Hepatocyte (in vitro differentiated cells): ENCODE measurements at regions not wholly inside any gene's neighbourhood (a gene's known extent, or its start where the extent isn't known, plus 50 kb on each side); places are given as distances from the start of the nearest gene placed in this dataset.

Source experiments
- DNase-seq: peaks from one replicate; pipeline ENCODE4 v3.0.0-alpha.2; 2016; ENCODE audit warnings: low spot score
- H2AFZ ChIP-seq: fragments of 200-600 bp; sonication (generic); 2 replicates; pipeline ENCODE4 v1.6.0; 2016; ENCODE audit warnings: antibody characterized with exemption, mild to moderate bottlenecking
- H3K27ac ChIP-seq: fragments of 200-600 bp; sonication (generic); 2 replicates; pipeline ENCODE4 v1.5.1; 2016; ENCODE audit warnings: mild to moderate bottlenecking
- H3K27me3 ChIP-seq: fragments of 200-600 bp; sonication (generic); 2 replicates; pipeline ENCODE4 v1.6.1; 2016
- H3K36me3 ChIP-seq: fragments of 200-600 bp; sonication (generic); replicated peaks from 2 replicates; pipeline ENCODE4 v1.5.1; 2016; ENCODE audit warnings: low read depth; ENCODE audit not compliant: insufficient read depth
- H3K4me1 ChIP-seq: fragments of 200-600 bp; sonication (generic); 2 replicates; pipeline ENCODE4 v1.5.1; 2016; ENCODE audit warnings: mild to moderate bottlenecking, moderate library complexity; ENCODE audit not compliant: insufficient read depth
- H3K4me2 ChIP-seq: fragments of 200-600 bp; sonication (generic); 2 replicates; pipeline ENCODE4 v1.6.0; 2016
- H3K4me3 ChIP-seq: fragments of 200-600 bp; sonication (generic); 2 replicates; pipeline ENCODE4 v1.5.1; 2016; ENCODE audit warnings: mild to moderate bottlenecking
- H3K79me2 ChIP-seq: fragments of 200-600 bp; sonication (generic); 2 replicates; pipeline ENCODE4 v1.6.0; 2017; ENCODE audit warnings: mild to moderate bottlenecking
- H3K9me2 ChIP-seq: fragments of 200-600 bp; sonication (generic); replicated peaks from 2 replicates; pipeline ENCODE4 v1.6.0; 2017; ENCODE audit warnings: mild to moderate bottlenecking; ENCODE audit not compliant: insufficient read depth
- H3K9me3 ChIP-seq: fragments of 200-600 bp; sonication (generic); 2 replicates; pipeline ENCODE4 v1.5.1; 2016; ENCODE audit warnings: low read depth, mild to moderate bottlenecking
- H4K20me1 ChIP-seq: fragments of 200-600 bp; sonication (generic); 2 replicates; pipeline ENCODE4 v1.6.0; 2016; ENCODE audit warnings: mild to moderate bottlenecking; ENCODE audit not compliant: insufficient read depth, poor library complexity, severe bottlenecking
- EZH2 ChIP-seq: fragments of 200-600 bp; sonication (generic); IDR thresholded peaks from 2 replicates; pipeline ENCODE4 v1.6.1; 2016; ENCODE audit warnings: antibody characterized with exemption, mild to moderate bottlenecking, borderline replicate concordance
- EZH2phosphoT487 ChIP-seq: fragments of 200-600 bp; sonication (generic); IDR thresholded peaks from one replicate; pipeline ENCODE4 v1.6.1; 2018; ENCODE audit warnings: antibody characterized with exemption, mild to moderate bottlenecking, low read depth, moderate library complexity; ENCODE audit not compliant: unreplicated experiment, severe bottlenecking
- WGBS: methylation state at CpG from one replicate; pipeline ENCODE4 v1.1.6; 2016; ENCODE audit warnings: low lambda C conversion rate; ENCODE audit errors: missing lambda C conversion rate; 5-methylcytosine and 5-hydroxymethylcytosine counted together
- TF ChIP-seq, protein P1 (sequence below): fragments of 200-600 bp; sonication (generic); IDR thresholded peaks from 2 replicates; pipeline ENCODE4 v1.5.1; 2016; ENCODE audit warnings: antibody characterized with exemption, mild to moderate bottlenecking; ENCODE audit not compliant: poor library complexity

DNA sequence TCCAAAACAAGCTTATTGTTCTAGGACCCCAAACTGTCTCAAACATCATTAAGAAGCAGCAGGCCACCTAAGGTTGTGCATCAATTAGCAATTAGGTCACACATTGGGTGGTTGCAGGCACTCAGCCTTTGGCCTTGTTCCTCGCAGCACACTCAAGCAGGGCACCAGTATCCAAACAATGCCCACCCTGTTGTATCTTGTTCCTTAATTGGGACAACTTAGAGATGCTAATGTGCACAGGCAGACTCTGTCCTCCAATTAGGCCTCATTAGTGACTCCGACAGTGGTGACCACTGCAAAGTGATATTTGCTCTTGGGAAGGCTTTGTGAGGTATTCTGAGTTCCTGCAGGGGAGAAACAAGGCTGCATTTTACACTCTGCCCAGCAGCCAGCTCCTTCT is 515.1 kb upstream of the PTBP2 start:
- Histone ChIP-seq H3K27ac (no peak overlapping the region), H3K79me2 (no peaks in the 10 kb centered on the region), H2AFZ (no peak overlapping the region), H3K9me2 (no peaks in the 10 kb centered on the region), H3K9me3 (no peaks in the 10 kb centered on the region), H3K4me2 (no peak overlapping the region), H3K36me3 (no peaks in the 10 kb centered on the region), H4K20me1 (no peaks in the 10 kb centered on the region), H3K4me3 (no peak overlapping the region), H3K27me3 (no peaks in the 10 kb centered on the region), H3K4me1 (no peaks in the 10 kb centered on the region)
- 43% methylated on average over 2 of the region's 2 CpGs for WGBS
- TF ChIP-seq, protein P1, sequence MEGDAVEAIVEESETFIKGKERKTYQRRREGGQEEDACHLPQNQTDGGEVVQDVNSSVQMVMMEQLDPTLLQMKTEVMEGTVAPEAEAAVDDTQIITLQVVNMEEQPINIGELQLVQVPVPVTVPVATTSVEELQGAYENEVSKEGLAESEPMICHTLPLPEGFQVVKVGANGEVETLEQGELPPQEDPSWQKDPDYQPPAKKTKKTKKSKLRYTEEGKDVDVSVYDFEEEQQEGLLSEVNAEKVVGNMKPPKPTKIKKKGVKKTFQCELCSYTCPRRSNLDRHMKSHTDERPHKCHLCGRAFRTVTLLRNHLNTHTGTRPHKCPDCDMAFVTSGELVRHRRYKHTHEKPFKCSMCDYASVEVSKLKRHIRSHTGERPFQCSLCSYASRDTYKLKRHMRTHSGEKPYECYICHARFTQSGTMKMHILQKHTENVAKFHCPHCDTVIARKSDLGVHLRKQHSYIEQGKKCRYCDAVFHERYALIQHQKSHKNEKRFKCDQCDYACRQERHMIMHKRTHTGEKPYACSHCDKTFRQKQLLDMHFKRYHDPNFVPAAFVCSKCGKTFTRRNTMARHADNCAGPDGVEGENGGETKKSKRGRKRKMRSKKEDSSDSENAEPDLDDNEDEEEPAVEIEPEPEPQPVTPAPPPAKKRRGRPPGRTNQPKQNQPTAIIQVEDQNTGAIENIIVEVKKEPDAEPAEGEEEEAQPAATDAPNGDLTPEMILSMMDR = no peak
- no peak for TF ChIP-seq EZH2
- no peak for DNase-seq

DNA sequence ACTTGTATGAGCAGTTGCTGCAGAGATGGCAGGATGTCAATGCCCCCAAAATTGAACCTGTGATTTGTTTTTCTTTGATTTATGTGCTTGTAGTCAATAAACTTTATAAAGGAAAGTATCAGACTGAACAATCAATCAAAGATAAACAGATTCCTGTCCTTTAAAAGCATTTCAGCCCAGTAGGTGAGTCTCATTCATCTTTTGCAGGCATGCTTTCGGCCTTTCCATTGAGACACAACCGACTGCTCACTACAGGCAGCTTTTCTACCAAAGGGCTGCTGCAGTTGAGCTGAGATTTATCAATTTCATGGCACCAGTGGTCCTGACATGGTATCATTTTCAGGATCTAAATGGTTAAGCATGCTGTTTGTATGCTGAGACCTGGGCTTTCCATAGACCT is 513.6 kb upstream of the PTBP2 start:
- Histone ChIP-seq H3K4me3 (no peak overlapping the region), H3K4me1 (no peaks in the 10 kb centered on the region), H3K36me3 (no peaks in the 10 kb centered on the region), H3K27ac (no peak overlapping the region), H3K27me3 (no peaks in the 10 kb centered on the region), H3K9me2 (no peaks in the 10 kb centered on the region), H3K9me3 (no peaks in the 10 kb centered on the region), H4K20me1 (no peaks in the 10 kb centered on the region), H2AFZ (no peak overlapping the region), H3K4me2 (no peak overlapping the region), H3K79me2 (no peaks in the 10 kb centered on the region)
- 98% methylated on average over 2 of the region's 2 CpGs for WGBS
- no peak for DNase-seq
- TF ChIP-seq EZH2 (no peak), EZH2phosphoT487 (no peak)
- TF ChIP-seq, protein P1 = no peak

DNA sequence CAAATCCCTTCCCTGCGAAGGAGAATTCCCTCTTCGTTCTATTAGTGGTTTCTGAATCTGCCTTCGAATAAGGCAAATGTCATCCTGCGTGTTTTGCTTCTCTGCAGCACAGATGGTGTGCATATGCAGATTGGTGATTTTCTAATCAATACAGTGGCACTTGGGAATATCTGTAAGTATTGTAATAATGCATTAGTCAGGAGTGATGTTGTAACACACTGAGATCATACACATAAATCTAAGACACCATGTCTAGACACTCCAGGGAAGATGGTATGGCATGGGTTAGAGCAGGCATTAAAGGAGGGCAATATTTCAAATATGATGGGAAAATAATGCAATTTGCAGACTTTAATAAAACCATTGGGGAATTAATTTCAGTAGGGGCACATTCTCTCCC is 513.2 kb upstream of the PTBP2 start:
- TF ChIP-seq, protein P1 = no peak
- no peak overlapping the region for H3K4me2 ChIP-seq
- no peaks in the 10 kb centered on the region for H3K36me3 ChIP-seq
- no peak overlapping the region for H3K27ac ChIP-seq
- H3K4me1 ChIP-seq = no peaks in the 10 kb centered on the region
- no peak overlapping the region for H3K4me3 ChIP-seq
- no peaks in the 10 kb centered on the region for H3K9me2 ChIP-seq
- no peaks in the 10 kb centered on the region for H4K20me1 ChIP-seq
- H3K79me2 ChIP-seq = no peaks in the 10 kb centered on the region
- no peak for DNase-seq
- H3K27me3 ChIP-seq = no peaks in the 10 kb centered on the region
- no peak overlapping the region for H2AFZ ChIP-seq
- H3K9me3 ChIP-seq = no peaks in the 10 kb centered on the region
- WGBS = 96% methylated on average over 4 of the region's 4 CpGs

DNA sequence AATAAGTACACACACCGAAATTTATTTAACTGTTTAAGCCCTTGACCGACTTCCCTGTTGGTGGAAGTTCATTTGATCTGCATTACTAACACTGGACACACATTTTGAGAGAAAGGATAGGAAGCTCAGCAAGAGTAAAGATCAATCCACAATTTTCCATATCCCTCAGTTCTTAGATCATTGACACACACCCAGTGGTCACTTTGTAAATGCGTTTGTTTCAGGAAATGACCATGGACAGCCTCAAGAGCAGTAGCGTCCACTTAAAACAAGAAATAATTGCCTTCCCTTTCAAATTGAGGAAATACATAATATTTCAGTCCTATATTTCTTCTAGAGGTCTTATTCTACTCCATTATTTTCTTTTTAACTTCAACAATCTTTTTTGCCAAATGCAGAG is 511.5 kb upstream of the PTBP2 start:
- Histone ChIP-seq H3K4me1 (no peaks in the 10 kb centered on the region), H3K79me2 (no peaks in the 10 kb centered on the region), H3K27ac (no peak overlapping the region), H3K9me3 (no peaks in the 10 kb centered on the region), H3K36me3 (no peaks in the 10 kb centered on the region), H3K4me2 (no peak overlapping the region), H3K27me3 (no peaks in the 10 kb centered on the region), H2AFZ (no peak overlapping the region), H3K4me3 (no peak overlapping the region), H4K20me1 (no peaks in the 10 kb centered on the region), H3K9me2 (no peaks in the 10 kb centered on the region)
- 83% methylated on average over 4 of the region's 4 CpGs for WGBS
- DNase-seq = no peak
- TF ChIP-seq, protein P1 = no peak
- TF ChIP-seq EZH2 (no peak), EZH2phosphoT487 (no peak)
